ENCODE measurements at regions not wholly inside any gene's neighbourhood (a gene's known extent, or its start where the extent isn't known, plus 50 kb on each side); places are given as distances from the start of the nearest gene placed in this dataset.

- Histone ChIP-seq H3K79me2 (ENCODE audit: low read length) (no peaks in the 10 kb centered on the region), H3K9me3 (replicated peaks; ENCODE audit: insufficient read depth, low read length) (no peaks in the 10 kb centered on the region), H4K20me1 (ENCODE audit: insufficient read depth, low read length) (no peaks in the 10 kb centered on the region), H3K9ac (ENCODE audit: low read length) (no peak overlapping the region), H3K27me3 (replicated peaks; ENCODE audit: insufficient read depth, low read length) (no peaks in the 10 kb centered on the region), H3K27ac (ENCODE audit: low read length) (no peak overlapping the region), H3K36me3 (replicated peaks; ENCODE audit: insufficient read depth, low read length) (no peaks in the 10 kb centered on the region), H2AFZ (ENCODE audit: low read length) (no peak overlapping the region), H3K4me2 (ENCODE audit: low read depth, low read length) (no peak overlapping the region), H3K4me3 (ENCODE audit: low read length) (no peak overlapping the region), H3K9me2 (replicated peaks; ENCODE audit: insufficient read depth, low read length) (no peaks in the 10 kb centered on the region), H3F3A (ENCODE audit: insufficient read depth, low read length) (no peaks in the 10 kb centered on the region), H3K4me1 (ENCODE audit: low read length) (no peaks in the 10 kb centered on the region)
- TF ChIP-seq EZH2phosphoT487 (IDR thresholded peaks at IDR 0.05; ENCODE audit: low read length) (no peak), EZH2 (optimal IDR thresholded peaks at IDR 0.05; ENCODE audit: low read depth, low read length) (no peak), CTCF (IDR thresholded peaks at IDR 0.05; ENCODE audit: low read length) (no peak)
- DNase-seq = no peak
Measured at GRCh38 chr21:25369524-25370300, 237.6 kb downstream of the MRPL39 start.

- Histone ChIP-seq H2AFZ (ENCODE audit: low read length) (no peak overlapping the region), H3K36me3 (replicated peaks; ENCODE audit: insufficient read depth, low read length) (no peaks in the 10 kb centered on the region), H3K4me1 (ENCODE audit: low read length) (no peaks in the 10 kb centered on the region), H3K4me2 (ENCODE audit: low read depth, low read length) (no peak overlapping the region), H3K9ac (ENCODE audit: low read length) (no peak overlapping the region), H4K20me1 (ENCODE audit: insufficient read depth, low read length) (no peaks in the 10 kb centered on the region), H3F3A (ENCODE audit: insufficient read depth, low read length) (no peaks in the 10 kb centered on the region), H3K79me2 (ENCODE audit: low read length) (no peaks in the 10 kb centered on the region), H3K9me3 (replicated peaks; ENCODE audit: insufficient read depth, low read length) (no peaks in the 10 kb centered on the region), H3K4me3 (ENCODE audit: low read length) (no peak overlapping the region), H3K27me3 (replicated peaks; ENCODE audit: insufficient read depth, low read length) (no peaks in the 10 kb centered on the region), H3K9me2 (replicated peaks; ENCODE audit: insufficient read depth, low read length) (no peaks in the 10 kb centered on the region), H3K27ac (ENCODE audit: low read length) (no peak overlapping the region)
- no peak for DNase-seq
- TF ChIP-seq EZH2phosphoT487 (IDR thresholded peaks at IDR 0.05; ENCODE audit: low read length) = no peak
- TF ChIP-seq EZH2 (optimal IDR thresholded peaks at IDR 0.05; ENCODE audit: low read depth, low read length) = no peak
- TF ChIP-seq CTCF (IDR thresholded peaks at IDR 0.05; ENCODE audit: low read length) = no peak
Measured at GRCh38 chr21:25368531-25368930, 238.8 kb downstream of the MRPL39 start.

GRCh38 chr21:25366116-25366515 is 241.2 kb downstream of the MRPL39 start:
- no peaks in the 10 kb centered on the region for H3K9me3 ChIP-seq (replicated peaks; ENCODE audit: insufficient read depth, low read length)
- no peak overlapping the region for H3K4me3 ChIP-seq (ENCODE audit: low read length)
- H4K20me1 ChIP-seq (ENCODE audit: insufficient read depth, low read length) = no peaks in the 10 kb centered on the region
- no peaks in the 10 kb centered on the region for H3F3A ChIP-seq (ENCODE audit: insufficient read depth, low read length)
- H3K79me2 ChIP-seq (ENCODE audit: low read length) = no peaks in the 10 kb centered on the region
- H3K9me2 ChIP-seq (replicated peaks; ENCODE audit: insufficient read depth, low read length) = no peaks in the 10 kb centered on the region
- H2AFZ ChIP-seq (ENCODE audit: low read length) = no peak overlapping the region
- H3K36me3 ChIP-seq (replicated peaks; ENCODE audit: insufficient read depth, low read length) = no peaks in the 10 kb centered on the region
- no peak overlapping the region for H3K4me2 ChIP-seq (ENCODE audit: low read depth, low read length)
- no peaks in the 10 kb centered on the region for H3K27me3 ChIP-seq (replicated peaks; ENCODE audit: insufficient read depth, low read length)
- H3K9ac ChIP-seq (ENCODE audit: low read length) = no peak overlapping the region
- no peak overlapping the region for H3K27ac ChIP-seq (ENCODE audit: low read length)
- H3K4me1 ChIP-seq (ENCODE audit: low read length) = no peaks in the 10 kb centered on the region
- TF ChIP-seq EZH2phosphoT487 (IDR thresholded peaks at IDR 0.05; ENCODE audit: low read length) = no peak
- TF ChIP-seq EZH2 (optimal IDR thresholded peaks at IDR 0.05; ENCODE audit: low read depth, low read length) = no peak
- no peak for TF ChIP-seq CTCF (IDR thresholded peaks at IDR 0.05; ENCODE audit: low read length)
- no peak for DNase-seq
